Body of pancreas (tissue), 4 donors: ENCODE measurements at regions not wholly inside any gene's neighbourhood (a gene's known extent, or its start where the extent isn't known, plus 50 kb on each side); places are given as distances from the start of the nearest gene placed in this dataset.

ENCODE experiments used
- ATAC-seq: fragments of 150-250 bp; one replicate; pipeline ENCODE4 v1.9.1; 2016
- DNase-seq, 4 donors: peaks; one replicate each; pipeline ENCODE4 v3.0.0-alpha.2; 2019
- H3K27ac ChIP-seq, 4 donors: fragments of 200-600 bp; sonication (generic); 1 replicate in 3 of 4; 2 replicates in 1 of 4; pipeline versions ENCODE4 v1.5.1 to v1.6.1; 2016 to 2019; ENCODE audit warnings: mild to moderate bottlenecking in 1 of 4, mixed read lengths in 1 of 4, moderate library complexity in 1 of 4
- H3K27me3 ChIP-seq, 2 donors: fragments of 200-600 bp; sonication (generic); one replicate each; pipeline ENCODE4 v1.6.0; 2016; ENCODE audit warnings: mild to moderate bottlenecking in 1 of 2
- H3K36me3 ChIP-seq, 2 donors: fragments of 200-600 bp; sonication (generic); replicated peaks in 1 of 2; 2 replicates each; pipeline ENCODE4 v1.5.1; 2016; ENCODE audit warnings: low read depth in 2 of 2; ENCODE audit not compliant: insufficient read depth in 1 of 2
- H3K4me1 ChIP-seq: fragments of 200-600 bp; sonication (generic); one replicate; pipeline ENCODE4 v1.6.0; 2016
- H3K4me3 ChIP-seq, 2 donors: fragments of 200-600 bp; sonication (generic); 1 replicate in 1 of 2; 2 replicates in 1 of 2; pipeline ENCODE4 v1.5.1; 2016 to 2019
- H3K9me3 ChIP-seq, 3 donors: fragments of 200-600 bp; sonication (generic); 1 replicate in 2 of 3; 2 replicates in 1 of 3; pipeline ENCODE4 v1.5.1; 2016
- CTCF ChIP-seq, 7 experiments: fragments of 450-650 bp in 4 of 7; fragments of 200-600 bp in 3 of 7; sonication (generic) in 3 of 7; IDR thresholded peaks; one replicate each; pipeline ENCODE4 v1.5.1; 2016 to 2019; ENCODE audit warnings: antibody characterized with exemption in 7 of 7
- POLR2A ChIP-seq, 3 donors: fragments of 450-650 bp; IDR thresholded peaks; one replicate each; pipeline ENCODE4 v1.6.1; 2016; ENCODE audit warnings: antibody characterized with exemption in 3 of 3, mild to moderate bottlenecking in 2 of 3
- WGBS, 2 donors: methylation state at CpG; one replicate each; pipeline ENCODE4 v1.1.5; 2017; 5-methylcytosine and 5-hydroxymethylcytosine counted together
- intact Hi-C: fragments of 100-400 bp; cut with DNase I; formaldehyde crosslinking; loops from one replicate; pipeline ENCODE4 v1.15.1; 2023

- H3K4me1 ChIP-seq, result no peaks in the 10 kb centered on the region
- peaks cover 0 to 7% of the 10 kb centered on the region in 2 donors for H3K27me3 ChIP-seq
- H3K36me3 ChIP-seq, result no peaks in the 10 kb centered on the region
- no peak for ATAC-seq
- intact Hi-C loops, result no loop called here
- 72 to 78% methylated on average over 12 of the region's 12 CpGs for WGBS, 2 donors
- no peak overlapping the region for H3K27ac ChIP-seq
- no peaks in the 10 kb centered on the region for H3K9me3 ChIP-seq
- TF ChIP-seq CTCF (IDR thresholded peaks at IDR 0.05) (no peak), POLR2A (IDR thresholded peaks at IDR 0.05) (peak in 1 of 3 donors; percentile 0)
- no peak for DNase-seq
- H3K4me3 ChIP-seq, result no peak overlapping the region
Measured at GRCh38 chr22:49052560-49052959, 775.1 kb downstream of the BRD1 start.

GRCh38 chr22:49052023-49052538 is 775.6 kb downstream of the BRD1 start:
- intact Hi-C loops, result no loop called here
- H3K4me3 ChIP-seq, result no peak overlapping the region
- 74% methylated on average over 27 to 35 of the region's 36 CpGs for WGBS, 2 donors
- H3K27me3 ChIP-seq, result peaks cover 0 to 7% of the 10 kb centered on the region in 2 donors
- peak; percentile 69 for ATAC-seq
- DNase-seq, result peak in 2 of 4 donors; percentile 26 to 47
- H3K27ac ChIP-seq, result no peak overlapping the region
- TF ChIP-seq CTCF (IDR thresholded peaks at IDR 0.05) (no peak), POLR2A (IDR thresholded peaks at IDR 0.05) (peak in 1 of 3 donors; percentile 25)
- no peaks in the 10 kb centered on the region for H3K36me3 ChIP-seq
- H3K9me3 ChIP-seq, result no peaks in the 10 kb centered on the region
- H3K4me1 ChIP-seq, result no peaks in the 10 kb centered on the region

- Histone ChIP-seq H3K4me1 (no peaks in the 10 kb centered on the region), H3K27me3 (peaks cover 0 to 7% of the 10 kb centered on the region in 2 donors), H3K4me3 (no peak overlapping the region), H3K9me3 (no peaks in the 10 kb centered on the region), H3K27ac (no peak overlapping the region), H3K36me3 (no peaks in the 10 kb centered on the region)
- DNase-seq (no peak), ATAC-seq (no peak)
- 82 to 83% methylated on average over 31 of the region's 31 CpGs for WGBS, 2 donors
- intact Hi-C loops, result no loop called here
- TF ChIP-seq CTCF (IDR thresholded peaks at IDR 0.05), result no peak
Measured at GRCh38 chr22:49051491-49052022, 776.1 kb downstream of the BRD1 start.

GRCh38 chr22:49049691-49050090 is 778.0 kb downstream of the BRD1 start:
- Histone ChIP-seq H3K27me3 (peaks cover 0 to 7% of the 10 kb centered on the region in 2 donors), H3K36me3 (no peaks in the 10 kb centered on the region), H3K27ac (no peak overlapping the region), H3K4me3 (no peak overlapping the region), H3K4me1 (no peaks in the 10 kb centered on the region), H3K9me3 (no peaks in the 10 kb centered on the region)
- no peak for ATAC-seq
- intact Hi-C loops, result loop anchor here (5.0 kb wide), 1 partner anchor 253 kb away; no protein-coding TSS in a partner anchor
- DNase-seq, result no peak
- WGBS, 2 donors, result 83 to 86% methylated on average over 8 to 12 of the region's 12 CpGs
- TF ChIP-seq POLR2A (IDR thresholded peaks at IDR 0.05) (no peak), CTCF (IDR thresholded peaks at IDR 0.05) (no peak)

- no peak for ATAC-seq
- 47 to 60% methylated on average over 11 of the region's 11 CpGs for WGBS, 2 donors
Measured at GRCh38 chr22:49048591-49048990, 779.1 kb downstream of the BRD1 start.

More at GRCh38 chr22:49048591-49048990, 779.1 kb downstream of the BRD1 start:
- Histone ChIP-seq H3K27me3 (peaks cover 0 to 7% of the 10 kb centered on the region in 2 donors), H3K36me3 (no peaks in the 10 kb centered on the region), H3K4me1 (no peaks in the 10 kb centered on the region), H3K27ac (no peak overlapping the region), H3K9me3 (no peaks in the 10 kb centered on the region), H3K4me3 (no peak overlapping the region)
- no peak for DNase-seq
- no peak for TF ChIP-seq CTCF (IDR thresholded peaks at IDR 0.05)
- no peak for TF ChIP-seq POLR2A (IDR thresholded peaks at IDR 0.05)
- intact Hi-C loops, result loop anchor here (5.0 kb wide), 1 partner anchor 254 kb away; no protein-coding TSS in a partner anchor
